DMS53 treated with DMSO at 0.1 percent for 48 hours (cell line): ENCODE measurements at regions not wholly inside any gene's neighbourhood (a gene's known extent, or its start where the extent isn't known, plus 50 kb on each side); places are given as distances from the start of the nearest gene placed in this dataset.

Experiments
- DNase-seq: peaks from one replicate; lab custom pipeline; 2025; ENCODE audit not compliant: unreplicated experiment; lab: John Stamatoyannopoulos, UW

DNA sequence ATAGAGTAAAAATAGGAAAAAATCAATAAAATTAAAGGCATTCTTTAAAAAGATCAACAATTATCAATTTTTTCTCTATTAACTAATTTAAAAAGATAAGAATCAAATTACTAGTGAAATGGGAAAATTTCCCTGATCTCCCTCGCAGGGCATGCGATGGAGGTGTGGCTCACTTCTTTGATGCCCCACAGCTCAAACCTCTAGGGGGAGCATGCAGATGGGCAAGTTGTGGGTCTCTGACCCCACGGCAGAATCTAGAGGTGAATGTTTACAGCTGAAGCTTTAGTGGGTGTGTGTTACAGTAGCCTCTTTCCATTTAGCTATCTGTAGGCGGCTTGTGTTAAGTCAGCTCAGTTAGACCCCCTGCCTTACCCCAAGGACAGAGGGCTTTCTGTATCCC lies 1348.8 kb downstream of the PCDH18 start:
- DNase-seq, result no peak

DNA sequence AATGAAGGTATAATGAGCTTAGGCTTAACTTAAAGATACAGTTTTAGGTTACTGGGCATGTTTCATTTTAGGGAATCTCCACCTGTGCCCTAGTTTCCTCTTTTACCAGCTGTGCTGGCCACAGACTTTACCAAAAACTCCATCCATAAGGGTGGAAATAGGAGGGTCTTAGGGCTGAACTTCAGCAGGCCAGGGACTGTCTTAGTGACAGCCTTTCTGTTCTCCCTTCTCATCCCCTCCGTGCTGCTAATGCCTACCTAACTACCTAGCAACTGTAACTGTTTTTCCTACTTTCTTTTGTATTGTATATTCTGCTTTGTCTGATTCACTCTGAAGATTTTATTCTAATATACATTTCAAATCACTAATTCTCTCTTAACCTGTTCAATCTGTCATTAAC lies 1375.3 kb downstream of the PCDH18 start:
- no peak for DNase-seq

DNA sequence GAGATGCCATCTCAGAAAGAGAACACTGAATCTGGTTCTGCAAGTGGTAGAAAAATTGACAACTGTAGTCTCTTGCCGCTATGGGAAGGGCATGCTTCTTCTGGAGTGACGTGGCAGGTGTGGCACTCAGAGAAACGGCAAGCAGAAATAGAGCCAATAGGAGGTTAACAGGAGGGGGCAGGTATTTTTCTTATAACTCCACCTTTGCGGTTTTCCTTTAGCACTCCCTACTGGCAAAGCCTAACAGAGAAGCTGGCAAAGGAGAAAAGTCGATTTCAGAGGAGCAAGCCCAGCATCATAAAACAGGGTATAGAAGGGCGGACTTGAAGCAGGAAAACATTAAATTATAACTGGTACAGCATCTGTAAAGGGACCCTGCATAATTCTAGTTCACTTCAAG lies 1382.2 kb downstream of the PCDH18 start:
- no peak for DNase-seq

DNA sequence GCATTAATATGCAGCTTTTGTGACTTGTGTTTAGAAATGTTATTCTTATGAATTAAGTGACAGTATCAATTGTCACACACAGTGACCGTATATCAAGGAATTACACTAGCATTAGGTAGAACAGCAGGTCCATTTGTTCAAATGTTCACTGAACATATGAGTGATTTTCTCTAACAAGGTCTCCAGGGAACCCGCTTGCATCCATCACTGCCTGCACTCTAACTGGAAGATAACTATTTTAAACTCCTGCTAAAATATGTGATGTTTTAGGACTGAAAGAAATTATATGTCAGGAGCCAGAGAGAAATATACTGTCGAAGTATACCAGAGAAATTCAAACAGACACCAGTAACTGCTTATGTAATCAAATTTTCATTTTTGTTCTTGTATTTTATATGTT lies 1395.7 kb downstream of the PCDH18 start:
- no peak for DNase-seq

DNA sequence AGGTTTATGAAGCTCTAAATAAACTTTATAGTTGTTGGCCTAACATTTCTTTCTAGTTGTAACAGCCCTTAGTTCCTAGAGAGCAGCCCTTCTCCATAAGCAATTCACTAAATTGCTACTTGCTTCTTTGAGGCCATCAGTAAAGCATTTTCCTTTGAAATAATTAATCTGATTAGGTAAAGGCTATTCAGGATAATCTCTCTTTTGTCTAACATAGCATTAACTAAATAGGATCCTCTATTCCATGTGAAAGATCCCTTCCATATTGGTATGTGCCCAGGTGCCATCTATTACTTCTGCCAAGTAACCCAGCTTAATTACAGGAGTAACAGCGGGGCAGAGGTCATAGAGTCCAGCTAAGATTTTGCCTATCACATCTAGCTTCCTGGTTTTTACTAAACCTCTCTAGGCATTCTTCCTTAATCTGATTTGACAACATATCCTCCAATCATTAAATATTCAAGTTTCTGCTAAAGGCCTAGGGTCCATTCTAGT lies 1408.0 kb downstream of the PCDH18 start:
- DNase-seq, result no peak

DNA sequence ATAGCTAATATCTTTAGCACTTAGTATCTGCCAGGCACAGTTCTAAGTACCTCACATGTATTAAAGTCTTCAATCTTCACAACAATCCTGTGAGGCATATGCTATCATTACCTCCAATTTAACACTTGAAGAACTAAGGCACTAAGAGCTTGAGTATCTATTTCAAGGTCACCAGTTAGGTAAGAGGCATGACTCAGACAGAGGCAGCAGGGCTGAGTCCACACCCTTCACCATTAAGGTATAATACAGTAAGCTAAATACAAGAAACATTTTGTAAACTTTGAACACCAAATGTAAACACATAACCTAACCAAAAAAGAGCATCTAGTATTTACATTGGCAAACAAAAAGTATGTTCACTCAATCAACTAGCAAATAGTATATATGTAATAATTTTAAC lies 1410.9 kb downstream of the PCDH18 start:
- DNase-seq, result peak; percentile 26

DNA sequence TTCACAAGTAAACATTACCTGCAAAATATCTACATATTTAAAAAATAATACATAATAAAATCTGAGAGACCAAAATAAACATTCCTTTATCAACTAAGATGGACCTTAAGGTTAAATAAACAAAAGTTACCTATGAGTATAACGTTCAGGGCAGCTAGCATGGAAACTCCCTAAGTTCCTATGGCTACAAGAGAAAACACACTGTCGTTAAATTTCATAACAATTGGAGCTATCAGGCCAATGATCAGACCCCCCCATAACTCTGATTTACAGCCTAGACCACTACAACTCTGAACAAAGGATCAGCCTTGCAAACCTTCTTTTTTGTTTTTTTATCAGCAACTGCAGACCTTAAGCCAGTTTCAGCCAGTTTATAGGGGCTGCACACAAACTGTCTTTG lies 1418.4 kb downstream of the PCDH18 start:
- no peak for DNase-seq

DNA sequence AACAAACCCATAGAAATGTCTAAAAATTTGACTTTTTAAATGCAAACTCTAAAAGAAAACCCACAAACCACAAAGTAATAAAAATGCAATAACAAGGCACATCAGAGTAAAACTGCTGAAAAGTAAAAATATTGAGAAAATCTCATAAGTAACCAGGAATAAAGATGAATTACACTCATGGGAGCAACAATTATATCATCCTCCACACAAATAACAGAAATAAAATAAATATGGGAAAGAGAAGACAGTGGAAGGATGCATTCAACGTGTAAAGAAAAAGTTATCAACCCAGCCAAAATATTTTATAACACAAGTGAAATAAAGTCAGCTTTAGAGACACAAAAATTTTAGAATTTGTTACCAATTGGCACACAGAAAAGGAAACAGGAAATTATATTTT lies 1420.2 kb downstream of the PCDH18 start:
- no peak for DNase-seq

DNA sequence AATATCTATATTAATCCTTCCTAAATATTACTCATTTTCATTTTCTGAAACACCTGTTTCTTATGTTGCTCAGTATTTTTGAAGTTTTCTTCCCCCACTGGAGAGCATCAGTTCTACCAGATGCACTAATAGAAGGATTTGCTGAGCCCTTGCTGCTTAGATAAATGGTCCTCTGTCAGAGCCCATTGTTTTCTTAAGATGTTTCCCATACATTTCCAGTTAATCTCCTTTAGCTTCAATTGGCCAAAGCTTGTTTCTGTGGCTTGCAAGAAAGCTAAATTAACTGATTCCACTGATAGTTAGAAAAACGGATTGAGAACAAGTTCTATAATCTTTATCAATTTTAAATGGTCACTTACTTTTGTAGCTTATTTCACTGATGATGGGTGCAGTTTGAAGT lies 1425.5 kb downstream of the PCDH18 start:
- no peak for DNase-seq

DNA sequence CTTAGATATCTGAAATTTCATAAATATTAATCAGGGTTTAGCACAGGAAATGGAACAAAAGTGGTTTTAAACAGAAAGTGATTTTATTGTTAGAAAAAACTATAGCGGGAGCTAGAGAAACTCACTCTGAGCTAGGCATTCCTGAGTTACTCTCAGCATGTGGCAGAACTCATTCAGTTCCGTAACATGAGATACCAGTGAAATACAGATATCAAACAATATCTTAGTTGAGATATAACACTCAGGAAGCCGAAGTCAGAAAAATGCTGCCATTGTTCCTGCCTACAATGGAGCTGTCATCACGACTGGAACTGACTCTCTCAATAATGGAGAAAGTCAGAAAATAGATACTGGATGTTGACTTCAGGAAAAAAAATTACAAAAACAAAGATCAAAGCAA lies 1428.7 kb downstream of the PCDH18 start:
- DNase-seq, result no peak

DNA sequence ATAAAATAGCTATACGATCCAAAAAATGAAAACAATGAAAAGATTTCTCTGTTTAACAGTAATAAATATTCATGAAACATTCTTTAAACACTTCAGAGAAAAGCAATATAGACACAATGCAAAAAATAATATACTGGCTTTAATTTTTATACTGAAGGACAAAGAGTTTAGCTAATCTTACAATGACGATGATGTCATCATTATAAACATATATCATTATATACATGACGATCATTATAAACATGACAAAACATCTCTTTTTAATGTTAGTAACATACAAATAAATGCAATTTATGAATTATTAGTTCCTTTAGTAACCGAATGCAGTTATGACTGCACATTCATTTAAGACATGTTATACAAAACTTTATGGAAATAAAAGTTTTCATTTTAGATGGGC lies 1434.6 kb downstream of the PCDH18 start:
- DNase-seq, result no peak

DNA sequence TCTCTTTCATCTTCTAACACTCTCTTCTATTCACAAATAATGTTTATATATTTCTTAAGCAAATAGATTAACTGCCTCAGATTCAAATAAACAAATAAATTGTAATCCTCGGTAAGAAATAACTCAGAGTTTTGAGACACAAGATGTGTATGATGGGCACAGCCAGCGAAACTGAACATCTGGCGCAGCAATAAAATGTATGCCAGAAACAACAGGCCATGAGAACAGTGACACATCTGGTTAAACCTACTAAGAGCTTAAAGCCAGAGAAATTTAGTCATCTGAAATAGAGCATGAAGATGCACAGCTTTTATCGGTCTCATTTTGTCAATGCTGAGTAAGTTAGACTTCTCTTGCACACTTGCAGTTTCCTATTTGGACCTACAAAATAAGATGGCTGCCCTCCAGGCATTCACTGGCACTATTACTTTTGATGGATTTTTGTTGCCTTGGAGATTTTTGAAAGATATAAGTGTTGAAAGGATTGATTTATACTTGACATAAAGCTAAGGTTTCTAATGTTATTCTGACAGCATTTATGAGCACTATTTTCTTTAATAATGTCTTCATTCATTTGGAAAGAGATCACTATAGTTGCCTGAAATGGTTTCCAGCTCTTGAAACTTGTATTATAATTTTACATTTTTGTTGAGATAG lies 1444.0 kb downstream of the PCDH18 start:
- DNase-seq, result no peak

DNA sequence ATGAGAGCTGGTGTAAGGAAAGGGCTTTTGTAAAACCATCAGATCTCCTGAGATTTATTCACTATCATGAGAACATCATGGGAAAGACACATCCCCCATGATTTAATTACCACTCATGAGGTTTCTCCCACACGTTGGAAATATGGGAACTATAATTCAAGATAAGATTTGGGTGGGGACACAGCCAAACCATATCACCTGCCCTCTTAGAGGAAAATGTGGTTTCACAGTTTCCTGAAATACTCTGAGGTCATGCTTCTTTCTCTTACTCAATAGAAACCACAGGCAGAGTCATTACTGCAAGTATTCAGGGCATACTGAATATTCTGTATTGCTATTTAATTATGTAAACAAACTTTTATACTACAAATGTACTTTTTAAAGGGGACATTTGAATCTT lies 1453.3 kb downstream of the PCDH18 start:
- no peak for DNase-seq

DNA sequence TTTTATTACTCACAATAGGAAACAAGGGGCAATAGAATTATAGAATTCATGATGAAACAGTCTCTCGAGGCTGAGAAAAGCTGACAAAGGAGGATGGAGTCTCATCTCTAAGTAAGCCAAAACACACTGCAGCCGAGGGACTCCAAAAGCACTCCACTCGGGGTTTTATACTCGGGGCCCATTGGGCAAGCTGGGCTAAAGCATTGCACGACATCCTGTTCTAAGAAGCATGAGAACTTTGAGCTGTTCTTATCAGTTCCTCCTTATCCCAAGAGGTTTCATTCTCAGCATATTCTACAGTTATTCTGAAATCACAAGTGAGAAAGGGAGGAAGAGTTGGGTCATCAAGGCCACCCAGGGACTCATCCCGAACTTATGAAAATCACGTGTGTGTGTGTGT lies 1475.5 kb downstream of the PCDH18 start:
- no peak for DNase-seq

DNA sequence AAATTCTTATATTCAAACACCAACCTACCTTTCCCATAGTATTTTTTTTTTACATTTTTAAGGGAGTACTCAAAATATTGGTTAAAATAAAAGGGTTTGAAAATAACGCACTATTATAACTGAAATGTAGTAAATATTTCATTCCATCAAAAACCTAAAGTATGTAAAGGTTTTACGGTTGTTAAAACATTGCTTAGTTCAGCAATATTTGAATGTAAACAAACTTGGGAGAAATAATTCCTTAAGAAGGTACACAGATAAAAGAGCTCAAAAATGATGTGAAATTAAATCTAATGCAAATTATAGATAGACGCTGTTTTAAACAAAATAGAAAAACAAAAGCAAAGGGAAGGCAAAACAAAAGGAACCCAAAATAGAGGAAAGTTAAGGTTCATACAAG lies 1476.9 kb downstream of the PCDH18 start:
- no peak for DNase-seq

DNA sequence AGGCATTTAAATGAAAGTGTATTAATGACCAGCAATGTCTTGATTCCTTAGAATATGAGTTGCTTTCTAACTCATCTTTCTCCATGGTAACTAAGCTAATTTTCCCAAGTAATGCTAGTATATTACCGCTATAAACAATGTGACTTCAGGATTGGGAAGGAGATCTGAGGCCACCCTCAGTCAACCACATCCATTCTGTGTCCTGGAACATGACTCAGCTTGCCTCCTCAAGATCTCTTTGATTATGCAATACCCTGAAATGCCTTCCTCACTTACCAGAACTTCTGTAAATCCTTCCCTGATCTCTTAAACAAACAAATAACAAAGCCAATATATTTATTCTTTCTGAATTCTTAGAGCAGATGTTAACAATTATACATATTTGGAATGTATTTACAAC lies 1495.5 kb downstream of the PCDH18 start:
- DNase-seq, result peak; percentile 25

DNA sequence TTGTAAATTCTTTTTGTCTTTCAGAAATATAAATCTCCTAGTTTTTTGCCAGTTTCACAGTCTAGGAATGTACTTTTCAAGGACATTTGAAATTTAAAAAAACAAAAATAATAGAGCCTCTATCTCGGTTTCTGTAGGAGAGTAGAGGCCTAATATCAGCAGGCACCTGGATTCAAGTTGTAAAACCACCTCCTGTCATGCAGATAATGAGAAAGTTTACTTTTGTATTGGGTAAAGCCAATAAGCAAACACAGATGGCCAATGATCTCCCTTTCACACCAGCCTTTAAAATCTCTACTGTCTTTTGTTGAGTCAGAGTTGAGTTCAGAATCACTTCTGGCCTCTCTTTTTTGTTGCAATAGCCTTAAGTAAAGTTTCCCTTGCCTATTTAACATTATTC lies 1499.9 kb downstream of the PCDH18 start:
- DNase-seq, result no peak

DNA sequence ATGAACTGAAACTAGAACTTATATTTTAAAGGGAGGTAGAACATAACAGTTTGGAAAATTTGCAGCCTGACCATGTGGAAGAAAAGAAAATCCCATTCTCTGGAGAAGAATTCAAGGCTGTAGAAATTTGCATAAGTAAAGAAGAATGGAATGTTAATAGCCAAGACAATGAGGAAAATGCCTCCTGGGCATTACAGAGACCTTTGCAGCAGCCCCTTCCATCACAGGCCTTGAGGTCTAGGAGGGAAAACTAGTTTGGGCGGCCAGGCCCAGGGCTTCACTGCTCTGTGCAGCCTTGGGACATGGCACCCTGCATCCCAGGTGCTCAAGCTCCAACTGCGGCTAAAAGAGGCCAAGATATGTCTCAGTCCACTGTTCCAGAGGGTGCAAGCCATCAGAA lies 1506.8 kb downstream of the PCDH18 start:
- no peak for DNase-seq

DNA sequence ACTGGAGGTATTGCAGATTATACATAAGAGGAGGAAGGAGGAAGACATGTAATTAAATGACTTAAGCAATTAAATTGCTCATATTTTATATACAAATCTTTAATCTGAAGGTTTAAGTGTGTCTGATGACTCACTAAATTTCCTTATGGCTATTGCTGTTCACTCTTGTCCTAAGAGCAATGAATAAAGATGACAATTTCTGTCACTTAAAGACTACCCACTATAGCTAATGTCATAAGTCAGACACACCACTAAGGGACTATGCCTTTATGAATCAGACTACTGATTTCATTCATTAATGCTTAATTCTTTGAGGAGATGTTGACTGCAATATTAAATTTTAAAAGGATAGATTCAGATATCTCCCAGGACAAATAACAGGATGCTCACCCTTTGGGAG lies 1514.7 kb downstream of the PCDH18 start:
- DNase-seq, result no peak

DNA sequence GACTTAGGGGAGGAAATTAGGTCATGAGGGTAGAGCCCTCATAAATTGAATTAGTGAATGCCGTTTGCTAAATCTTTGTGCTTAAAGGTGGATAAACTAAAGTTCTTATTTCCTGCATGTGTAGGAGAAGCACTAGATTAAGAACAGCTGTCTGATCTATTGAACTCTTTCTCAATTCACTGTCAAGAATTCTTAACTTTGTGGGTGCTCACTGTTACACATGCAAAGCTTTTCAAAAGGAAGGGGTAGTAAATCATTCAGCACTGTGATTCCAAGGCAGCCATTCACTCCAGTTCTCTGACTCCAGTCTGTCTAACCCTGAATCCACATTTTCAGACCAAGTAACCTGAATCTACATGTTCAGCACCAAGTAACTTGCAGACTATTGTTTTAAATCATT lies 1520.1 kb downstream of the PCDH18 start:
- DNase-seq, result no peak

DNA sequence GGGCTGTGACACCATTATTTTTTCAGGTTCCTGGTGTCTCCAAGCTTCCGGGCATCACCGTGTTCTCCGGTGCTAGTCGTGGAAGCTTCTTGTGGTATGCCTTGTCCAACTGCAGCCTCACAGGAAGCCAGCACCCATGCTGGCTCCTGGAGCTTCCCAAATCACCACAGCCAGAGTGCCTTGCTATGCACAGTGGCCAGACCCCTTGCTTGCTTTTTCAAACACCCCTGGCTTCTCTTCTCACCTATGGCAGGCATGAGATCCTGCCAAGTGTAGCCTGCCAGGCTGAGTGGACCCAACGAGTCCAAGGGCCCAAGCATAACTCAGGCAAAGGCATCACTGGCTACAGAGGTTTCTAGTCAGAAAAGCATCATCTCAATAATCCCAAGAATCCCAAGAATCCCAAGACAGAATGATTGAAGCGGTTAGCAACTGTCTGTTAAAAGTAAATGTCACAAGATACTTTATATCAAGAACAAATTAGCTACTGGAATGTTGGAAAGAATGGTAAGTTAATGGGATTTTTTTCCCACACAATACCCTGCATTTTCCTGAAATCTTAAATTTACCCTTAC lies 1522.9 kb downstream of the PCDH18 start:
- DNase-seq, result no peak

DNA sequence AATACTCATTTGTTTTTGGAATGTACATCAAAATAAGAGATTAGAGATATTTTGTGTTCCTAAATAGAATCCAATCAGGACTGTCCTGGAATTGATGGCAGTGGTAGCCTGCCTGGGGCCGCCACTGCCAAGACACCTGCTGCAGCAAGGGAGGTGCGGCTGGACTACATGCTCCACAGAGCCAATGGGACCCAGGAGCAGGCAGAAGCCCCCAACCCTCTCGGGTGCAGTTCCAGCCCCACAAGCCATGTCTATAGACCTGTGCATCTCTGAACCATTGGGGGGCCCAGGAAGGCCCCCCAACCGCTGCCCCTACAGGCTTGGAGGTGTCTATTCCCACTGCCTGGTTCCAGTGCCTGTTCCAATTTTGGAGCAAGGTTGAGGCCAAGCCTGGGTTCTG lies 1524.3 kb downstream of the PCDH18 start:
- DNase-seq, result no peak

DNA sequence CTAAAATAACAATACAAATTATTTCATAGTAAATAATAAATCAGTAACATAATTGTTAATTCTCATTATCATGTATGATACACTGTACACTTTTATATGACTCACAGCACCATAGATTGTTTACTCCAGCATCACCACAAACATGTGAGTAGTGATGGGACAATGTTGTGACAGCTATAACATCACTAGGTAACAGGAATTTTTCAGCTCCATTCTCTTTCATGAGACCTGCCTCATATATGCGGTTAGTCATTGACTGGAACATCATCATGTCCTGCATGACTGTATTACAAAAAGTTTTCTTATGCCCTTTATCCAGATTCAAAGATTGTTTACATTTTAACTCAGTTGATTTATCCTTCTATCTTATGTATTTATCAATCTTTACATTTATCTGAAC lies 1530.0 kb downstream of the PCDH18 start:
- DNase-seq, result no peak
